CD4-positive, alpha-beta T cell (primary cell): ENCODE measurements at regions not wholly inside any gene's neighbourhood (a gene's known extent, or its start where the extent isn't known, plus 50 kb on each side); places are given as distances from the start of the nearest gene placed in this dataset.
"Not testable (repeated sequence)": the region's sequence is repeated elsewhere in the genome, so short reads cannot be mapped to it uniquely, and the experiment has no call there.

Source experiments
- ATAC-seq: fragments of 200-7000 bp; cut with Tn5 transposase; one replicate; pipeline ENCODE4 v1.10.0; 2022; ENCODE audit warnings: mild to moderate bottlenecking; ENCODE audit not compliant: poor library complexity
- CTCF ChIA-PET: fragments of 350-600 bp; sonication (Branson Sonifier 250); formaldehyde crosslinking; loops from one replicate; lab custom pipeline; 2021; ENCODE audit warnings: antibody characterized with exemption, inconsistent platforms; lab: Charles Lee
- POLR2A ChIA-PET: fragments of 350-600 bp; sonication (Branson Sonifier 250); formaldehyde crosslinking; loops from one replicate; lab custom pipeline; 2021; ENCODE audit warnings: antibody characterized with exemption, inconsistent platforms; lab: Charles Lee
- DNase-seq, 14 experiments: peaks; one replicate each; pipeline ENCODE4 v3.0.0-alpha.2; 2013 to 2020; ENCODE audit warnings: mixed read lengths in 2 of 14
- H3K27ac ChIP-seq, 2 donors: one replicate each; pipeline versions ENCODE4 v1.5.1 to v1.7.0; 2013; ENCODE audit warnings: low read length in 2 of 2, low read depth in 1 of 2, mild to moderate bottlenecking in 1 of 2
- H3K27me3 ChIP-seq, 2 experiments: 1 replicate in 1 of 2; 2 replicates in 1 of 2; pipeline versions ENCODE4 v1.6.1 to v1.7.0; 2013; ENCODE audit warnings: low read length in 2 of 2, control low read depth in 1 of 2, mild to moderate bottlenecking in 1 of 2, moderate library complexity in 1 of 2; ENCODE audit not compliant: insufficient read depth in 2 of 2, control insufficient read depth in 1 of 2
- H3K36me3 ChIP-seq: one replicate; pipeline ENCODE4 v1.6.1; 2013; ENCODE audit warnings: low read length, control low read depth; ENCODE audit not compliant: insufficient read depth
- H3K4me1 ChIP-seq: one replicate; pipeline ENCODE4 v1.6.1; 2013; ENCODE audit warnings: low read length, control low read depth; ENCODE audit not compliant: insufficient read depth
- H3K4me3 ChIP-seq: one replicate; pipeline ENCODE4 v1.5.1; 2013; ENCODE audit warnings: mild to moderate bottlenecking, low read length, moderate library complexity
- H3K9me3 ChIP-seq, 2 experiments: 1 replicate in 1 of 2; 2 replicates in 1 of 2; pipeline versions ENCODE4 v1.6.1 to v1.7.0; 2013; ENCODE audit warnings: low read length in 2 of 2, mild to moderate bottlenecking in 2 of 2, control low read depth in 1 of 2, moderate library complexity in 1 of 2; ENCODE audit not compliant: control insufficient read depth in 1 of 2, insufficient read depth in 1 of 2
- H3K27ac Mint-ChIP-seq: one replicate; pipeline ENCODE4 v1.8.0; 2020; ENCODE audit warnings: mixed read lengths
- H3K27me3 Mint-ChIP-seq: one replicate; pipeline ENCODE4 v1.8.0; 2021; ENCODE audit warnings: mixed read lengths
- H3K36me3 Mint-ChIP-seq: one replicate; pipeline ENCODE4 v1.8.0; 2021; ENCODE audit warnings: low read depth, mixed read lengths
- H3K4me1 Mint-ChIP-seq: one replicate; pipeline ENCODE4 v1.8.0; 2021; ENCODE audit warnings: low read depth, mixed read lengths
- H3K4me3 Mint-ChIP-seq: one replicate; pipeline ENCODE4 v1.8.0; 2020; ENCODE audit warnings: mild to moderate bottlenecking, mixed read lengths
- H3K9me3 Mint-ChIP-seq: one replicate; pipeline ENCODE4 v1.8.0; 2020; ENCODE audit warnings: mixed read lengths
- intact Hi-C, 2 experiments: fragments of 100-400 bp; cut with DNase I in 1 of 2; cut with micrococcal nuclease in 1 of 2; formaldehyde crosslinking; loops; one replicate each; pipeline versions ENCODE4 v1.15.1 to v1.9.0; 2023 to 2025; cut with DNase I, micrococcal nuclease

- H3K4me3 Mint-ChIP-seq, POLR2A ChIA-PET, H3K4me3 ChIP-seq, H3K27ac ChIP-seq, H3K9me3 Mint-ChIP-seq, H3K27ac Mint-ChIP-seq, intact Hi-C loops, H3K4me1 Mint-ChIP-seq, H3K27me3 Mint-ChIP-seq, H3K27me3 ChIP-seq, DNase-seq, H3K4me1 ChIP-seq, CTCF ChIA-PET, ATAC-seq, H3K36me3 ChIP-seq, H3K36me3 Mint-ChIP-seq: not testable (repeated sequence)
- peaks cover 0 to 19% of the 10 kb centered on the region in 2 experiments for H3K9me3 ChIP-seq
Observed at GRCh38 chr17:22044706-22045246, 352.5 kb downstream of the KCNJ18 start.

GRCh38 chr17:22047521-22047920, 355.2 kb downstream of the KCNJ18 start:
- DNase-seq, H3K4me1 ChIP-seq, H3K9me3 Mint-ChIP-seq, H3K27me3 ChIP-seq, H3K36me3 Mint-ChIP-seq, POLR2A ChIA-PET, H3K36me3 ChIP-seq, H3K27ac ChIP-seq, intact Hi-C loops, ATAC-seq, H3K4me1 Mint-ChIP-seq, H3K4me3 Mint-ChIP-seq, H3K4me3 ChIP-seq, H3K27ac Mint-ChIP-seq, CTCF ChIA-PET, H3K27me3 Mint-ChIP-seq: not testable (repeated sequence)
- H3K9me3 ChIP-seq, result peaks cover 0 to 20% of the 10 kb centered on the region in 2 experiments

- intact Hi-C loops, result not testable (repeated sequence)
Observed at GRCh38 chr17:22048226-22048625, 355.9 kb downstream of the KCNJ18 start.

GRCh38 chr17:22050766-22051165, 358.4 kb downstream of the KCNJ18 start:
- DNase-seq, H3K27me3 Mint-ChIP-seq, H3K4me1 ChIP-seq, H3K27ac ChIP-seq, H3K4me1 Mint-ChIP-seq, H3K36me3 Mint-ChIP-seq, H3K4me3 Mint-ChIP-seq, H3K36me3 ChIP-seq, POLR2A ChIA-PET, H3K27ac Mint-ChIP-seq, ATAC-seq, intact Hi-C loops, H3K9me3 Mint-ChIP-seq, H3K27me3 ChIP-seq, CTCF ChIA-PET, H3K4me3 ChIP-seq: not testable (repeated sequence)
- H3K9me3 ChIP-seq, result peaks cover 0 to 15% of the 10 kb centered on the region in 2 experiments

More at GRCh38 chr17:22048226-22048625, 355.9 kb downstream of the KCNJ18 start:
- ATAC-seq, POLR2A ChIA-PET, H3K36me3 Mint-ChIP-seq, H3K27ac Mint-ChIP-seq, H3K4me3 ChIP-seq, H3K4me1 Mint-ChIP-seq, H3K27me3 Mint-ChIP-seq, DNase-seq, H3K27ac ChIP-seq, CTCF ChIA-PET, H3K27me3 ChIP-seq, H3K9me3 Mint-ChIP-seq, H3K4me3 Mint-ChIP-seq, H3K4me1 ChIP-seq, H3K36me3 ChIP-seq: not testable (repeated sequence)
- peaks cover 0 to 20% of the 10 kb centered on the region in 2 experiments for H3K9me3 ChIP-seq

GRCh38 chr17:22052715-22053114, 360.4 kb downstream of the KCNJ18 start:
- H3K4me3 Mint-ChIP-seq, POLR2A ChIA-PET: not testable (repeated sequence)

GRCh38 chr17:22056566-22056965, 364.2 kb downstream of the KCNJ18 start:
- H3K4me3 Mint-ChIP-seq, H3K27me3 ChIP-seq, H3K36me3 Mint-ChIP-seq, H3K27me3 Mint-ChIP-seq, H3K4me3 ChIP-seq, H3K27ac Mint-ChIP-seq, H3K4me1 Mint-ChIP-seq, H3K36me3 ChIP-seq, DNase-seq, H3K4me1 ChIP-seq, intact Hi-C loops, H3K27ac ChIP-seq, H3K9me3 Mint-ChIP-seq, POLR2A ChIA-PET, CTCF ChIA-PET, ATAC-seq: not testable (repeated sequence)
- H3K9me3 ChIP-seq, result peaks cover 0 to 11% of the 10 kb centered on the region in 2 experiments

More at GRCh38 chr17:22052715-22053114, 360.4 kb downstream of the KCNJ18 start:
- H3K4me3 ChIP-seq, DNase-seq, H3K27ac Mint-ChIP-seq, H3K36me3 Mint-ChIP-seq, H3K27me3 Mint-ChIP-seq, H3K36me3 ChIP-seq, CTCF ChIA-PET, H3K4me1 ChIP-seq, H3K27me3 ChIP-seq, intact Hi-C loops, H3K4me1 Mint-ChIP-seq, H3K27ac ChIP-seq, H3K9me3 Mint-ChIP-seq, ATAC-seq: not testable (repeated sequence)
- H3K9me3 ChIP-seq, result peaks cover 0 to 17% of the 10 kb centered on the region in 2 experiments

- H3K4me1 ChIP-seq, CTCF ChIA-PET, ATAC-seq, H3K27ac Mint-ChIP-seq, DNase-seq, H3K27me3 Mint-ChIP-seq, H3K4me3 ChIP-seq, H3K36me3 Mint-ChIP-seq, H3K4me3 Mint-ChIP-seq, intact Hi-C loops, H3K27me3 ChIP-seq, H3K9me3 Mint-ChIP-seq, H3K27ac ChIP-seq, H3K4me1 Mint-ChIP-seq, H3K36me3 ChIP-seq, POLR2A ChIA-PET: not testable (repeated sequence)
- peaks cover 0 to 15% of the 10 kb centered on the region in 2 experiments for H3K9me3 ChIP-seq
Observed at GRCh38 chr17:22075918-22076317, 383.6 kb downstream of the KCNJ18 start.
